H1 (cell line): ENCODE measurements at regions not wholly inside any gene's neighbourhood (a gene's known extent, or its start where the extent isn't known, plus 50 kb on each side); places are given as distances from the start of the nearest gene placed in this dataset.

Experiments used
- ATF2 ChIP-seq: IDR thresholded peaks from 2 replicates; pipeline ENCODE4 v1.6.1; 2012; ENCODE audit warnings: low read length, inconsistent platforms
- BACH1 ChIP-seq: IDR thresholded peaks from 2 replicates; pipeline ENCODE4 v1.6.1; 2012; ENCODE audit warnings: low read length, improper control_type of control experiment
- BCL11A ChIP-seq, 2 experiments: IDR thresholded peaks; one replicate each; pipeline ENCODE4 v1.6.1; 2011; ENCODE audit warnings: low read depth in 2 of 2, low read length in 2 of 2, mild to moderate bottlenecking in 2 of 2
- CHD7 ChIP-seq: fragments of 300-600 bp; sonication (generic); IDR thresholded peaks from 2 replicates; pipeline ENCODE4 v1.7.1; 2012; ENCODE audit warnings: low read length, moderate library complexity, mild to moderate bottlenecking, inconsistent platforms; ENCODE audit not compliant: insufficient replicate concordance
- CREB1 ChIP-seq: IDR thresholded peaks from 2 replicates; pipeline ENCODE4 v1.6.1; 2012; ENCODE audit warnings: inconsistent platforms
- FOSL1 ChIP-seq: IDR thresholded peaks from 2 replicates; pipeline ENCODE4 v1.6.1; 2011; ENCODE audit warnings: mild to moderate bottlenecking, low read depth, low read length, moderate library complexity; ENCODE audit not compliant: insufficient read depth
- KDM1A ChIP-seq: fragments of 200-600, 300-600 bp; sonication (generic); IDR thresholded peaks from 2 replicates; pipeline ENCODE4 v1.7.1; 2016; ENCODE audit warnings: mild to moderate bottlenecking, low read length, borderline replicate concordance
- NANOG ChIP-seq: IDR thresholded peaks from 2 replicates; pipeline ENCODE4 v1.6.1; 2011; ENCODE audit warnings: low read length, low read depth, mild to moderate bottlenecking, inconsistent platforms; ENCODE audit not compliant: insufficient read depth, poor library complexity, severe bottlenecking
- NRF1 ChIP-seq: IDR thresholded peaks from 2 replicates; pipeline ENCODE4 v1.6.1; 2011; ENCODE audit warnings: mild to moderate bottlenecking, low read depth, low read length, improper control_type of control experiment
- PHF8 ChIP-seq: fragments of 200-600 bp; sonication (generic); conservative IDR thresholded peaks from 2 replicates; pipeline ENCODE4 v1.7.1; 2012; ENCODE audit warnings: low read depth, mild to moderate bottlenecking, inconsistent platforms, low read length, moderate library complexity
- TBP ChIP-seq: IDR thresholded peaks from 2 replicates; pipeline ENCODE4 v1.6.1; 2011; ENCODE audit warnings: low read depth, low read length, improper control_type of control experiment

- TF ChIP-seq CHD7 (no peak), BACH1 (no peak), TBP (no peak), NRF1 (no peak), BCL11A (IDR thresholded peaks at IDR 0.05; ENCODE audit: low read depth in 2 of 2, low read length in 2 of 2) (no peak), NANOG (no peak), FOSL1 (no peak), KDM1A (no peak), PHF8 (no peak), ATF2 (no peak), CREB1 (no peak)
Measured at GRCh38 chr11:115652496-115652895, 148.3 kb upstream of the CADM1 start (continued).
